ES-I3 (cell line): ENCODE measurements at regions not wholly inside any gene's neighbourhood (a gene's known extent, or its start where the extent isn't known, plus 50 kb on each side); places are given as distances from the start of the nearest gene placed in this dataset.

Experiments used
- H3K36me3 ChIP-seq: 2 replicates; pipeline ENCODE4 v1.6.1; 2013; ENCODE audit warnings: mild to moderate bottlenecking, low read length, control low read depth, moderate library complexity; ENCODE audit not compliant: insufficient read depth
- H3K4me1 ChIP-seq: 2 replicates; pipeline ENCODE4 v1.6.1; 2013; ENCODE audit warnings: mild to moderate bottlenecking, control low read depth, low read length; ENCODE audit not compliant: insufficient read depth
- H3K9ac ChIP-seq: 2 replicates; pipeline ENCODE4 v1.6.1; 2013; ENCODE audit warnings: low read depth, mild to moderate bottlenecking, low read length, moderate library complexity
- H3K9me3 ChIP-seq: 2 replicates; pipeline ENCODE4 v1.6.1; 2013; ENCODE audit warnings: mild to moderate bottlenecking, low read length, moderate library complexity; ENCODE audit not compliant: control insufficient read depth, insufficient read depth

DNA sequence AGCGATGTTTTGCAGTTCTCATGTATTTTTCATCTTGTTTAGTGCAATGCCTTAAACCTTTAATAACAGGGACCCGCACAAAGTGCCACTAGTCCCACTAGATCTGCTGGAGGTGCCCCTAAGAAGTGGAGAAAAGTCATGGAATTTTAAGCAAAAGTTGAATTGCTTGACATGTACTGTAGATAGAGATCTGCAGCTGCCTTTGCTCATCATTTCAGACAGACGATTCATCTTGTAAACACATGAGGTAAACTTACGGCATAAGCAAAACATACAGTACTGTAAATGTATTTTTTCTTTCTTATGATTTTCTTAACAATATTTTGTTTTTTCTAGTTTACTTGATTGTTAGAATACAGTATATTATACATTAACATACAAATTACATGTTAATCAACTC is 295.6 kb downstream of the CASP12 start:
- Histone ChIP-seq H3K36me3 (no peaks in the 10 kb centered on the region), H3K9me3 (no peaks in the 10 kb centered on the region), H3K9ac (no peak overlapping the region), H3K4me1 (no peaks in the 10 kb centered on the region)

DNA sequence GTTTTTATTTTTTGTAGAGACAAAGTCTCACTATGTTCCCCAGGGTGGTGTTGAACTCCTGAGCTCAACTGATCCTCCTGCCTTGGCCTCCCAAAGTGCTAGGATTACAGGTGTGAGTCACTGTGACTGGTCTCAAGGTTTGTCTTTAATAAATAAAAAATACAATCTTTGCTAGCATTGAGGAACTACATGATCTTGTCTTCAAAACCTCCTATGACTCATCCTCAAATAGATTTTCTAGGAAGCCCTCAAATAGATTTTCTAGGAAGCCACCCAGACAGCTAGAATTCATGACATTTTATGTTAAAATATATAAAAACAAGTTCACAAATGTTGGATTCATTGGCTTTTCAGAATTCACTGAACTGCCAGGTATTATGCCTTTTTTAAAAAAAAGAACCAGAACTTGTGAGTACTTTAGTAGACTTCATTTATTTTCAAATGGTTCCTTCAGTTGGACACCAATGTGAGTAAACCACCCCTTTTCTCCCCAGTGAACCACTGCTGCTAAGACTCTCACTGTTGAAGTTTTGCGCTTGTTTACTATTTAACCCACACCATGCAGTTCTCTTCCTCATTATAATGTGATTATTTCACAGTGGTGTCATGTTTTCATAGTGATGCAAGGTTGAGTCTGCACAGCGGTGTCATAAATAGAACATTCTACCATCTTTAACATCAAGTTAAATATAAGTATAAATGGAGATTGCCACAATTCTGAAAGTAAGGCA is 303.9 kb downstream of the CASP12 start:
- Histone ChIP-seq H3K9ac (no peak overlapping the region), H3K4me1 (no peaks in the 10 kb centered on the region), H3K36me3 (no peaks in the 10 kb centered on the region), H3K9me3 (no peaks in the 10 kb centered on the region)

DNA sequence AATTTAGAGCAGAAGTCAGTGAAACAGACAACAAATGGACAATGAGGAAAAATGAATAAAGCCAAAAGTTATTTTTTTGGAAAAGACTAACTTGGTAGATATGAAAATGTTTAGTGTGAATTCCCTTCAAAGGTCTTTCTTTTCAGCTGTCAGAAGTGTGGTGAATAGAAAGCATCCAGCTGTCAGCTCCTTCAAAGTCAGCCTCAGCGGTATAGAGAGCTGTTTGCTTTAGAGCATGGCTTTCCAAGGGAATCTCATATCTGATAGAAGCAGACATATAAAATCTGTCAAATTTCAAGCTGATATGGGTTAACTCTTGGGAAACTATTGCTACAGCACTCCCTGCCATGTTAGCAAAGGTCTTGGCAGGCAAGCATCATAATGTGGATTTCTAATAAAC is 309.3 kb downstream of the CASP12 start:
- H3K36me3 ChIP-seq = no peaks in the 10 kb centered on the region
- no peak overlapping the region for H3K9ac ChIP-seq
- no peaks in the 10 kb centered on the region for H3K9me3 ChIP-seq
- no peaks in the 10 kb centered on the region for H3K4me1 ChIP-seq

DNA sequence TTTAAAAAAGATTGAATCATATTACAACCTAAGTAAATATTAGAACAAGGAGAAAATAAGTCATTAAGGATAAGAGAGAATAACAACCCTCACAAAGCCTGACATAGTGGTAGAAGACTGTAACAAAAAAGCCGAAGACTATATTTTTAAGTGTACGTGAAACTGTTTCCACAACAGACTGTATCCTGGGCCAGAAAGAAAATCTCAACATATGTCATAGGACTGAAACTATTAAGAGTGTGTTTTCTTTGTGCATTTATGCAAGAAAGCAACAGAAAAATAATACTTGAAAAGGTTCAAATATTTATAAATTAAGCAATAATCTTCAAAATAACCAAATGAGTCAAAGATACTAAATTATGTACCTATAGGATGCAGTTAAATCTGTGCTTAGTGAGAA is 309.8 kb downstream of the CASP12 start:
- Histone ChIP-seq H3K36me3 (no peaks in the 10 kb centered on the region), H3K9me3 (no peaks in the 10 kb centered on the region), H3K9ac (no peak overlapping the region), H3K4me1 (no peaks in the 10 kb centered on the region)

DNA sequence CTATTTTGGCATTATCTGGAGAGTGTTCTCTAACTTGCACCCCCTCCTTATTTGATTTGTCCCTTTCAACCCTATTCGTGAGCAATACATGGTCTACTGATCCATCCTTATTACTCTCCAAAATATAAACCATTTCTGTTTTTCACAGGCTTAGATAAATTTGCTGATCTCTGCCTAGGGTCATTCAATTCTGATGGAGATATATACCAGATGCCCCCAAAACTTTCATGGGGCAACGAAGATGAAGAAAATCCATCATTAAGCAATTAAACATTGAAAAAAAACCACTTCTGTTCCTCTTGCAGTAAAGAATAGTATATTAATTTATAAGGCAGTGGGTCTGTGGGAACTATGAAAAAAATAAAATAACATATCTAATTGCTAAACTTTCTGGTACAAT is 313.4 kb downstream of the CASP12 start:
- Histone ChIP-seq H3K9ac (no peak overlapping the region), H3K4me1 (peaks cover 7% of the 10 kb centered on the region; the same call in 1 of the 2 replicates), H3K9me3 (no peaks in the 10 kb centered on the region), H3K36me3 (no peaks in the 10 kb centered on the region)

DNA sequence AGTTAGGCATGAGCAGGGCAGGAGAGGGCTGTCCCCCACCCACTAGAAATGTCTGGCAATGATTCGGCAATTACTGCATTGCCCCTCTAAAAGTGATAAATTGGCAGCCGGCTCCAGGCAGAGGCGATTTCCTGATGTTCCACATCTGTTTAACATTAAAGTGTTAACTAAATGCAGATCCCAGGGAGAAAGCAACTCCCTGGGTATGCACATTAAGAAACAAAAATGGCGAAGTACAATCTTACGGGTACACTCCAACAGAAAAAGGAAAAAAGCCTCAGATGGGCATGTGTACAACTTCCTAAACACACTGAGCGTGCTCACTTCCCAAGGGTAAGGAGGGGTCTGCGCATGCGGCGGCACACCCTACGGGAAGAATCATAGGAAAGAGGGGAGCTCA is 314.4 kb downstream of the CASP12 start:
- Histone ChIP-seq H3K4me1 (peaks cover 7% of the 10 kb centered on the region; the same call in 1 of the 2 replicates), H3K9ac (no peak overlapping the region), H3K36me3 (no peaks in the 10 kb centered on the region), H3K9me3 (no peaks in the 10 kb centered on the region)

DNA sequence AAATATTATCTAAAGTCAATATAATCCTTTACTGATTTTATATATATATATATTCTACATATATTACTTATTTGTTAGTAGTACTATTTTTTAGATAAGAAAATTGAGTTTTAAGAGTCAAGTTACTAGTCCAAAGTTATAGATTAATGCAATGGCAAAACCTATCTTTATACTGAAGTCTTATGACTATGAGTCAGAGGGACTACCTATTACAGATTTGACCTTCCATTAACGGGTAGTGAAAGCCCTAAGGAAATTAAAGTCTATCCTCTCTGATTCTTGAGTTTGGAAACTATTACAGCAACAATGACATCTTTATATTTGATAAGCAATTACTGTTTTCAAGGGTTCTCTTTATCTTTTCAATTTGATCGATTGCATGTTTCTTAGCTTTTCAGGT is 315.8 kb downstream of the CASP12 start:
- peaks cover 7% of the 10 kb centered on the region; the same call in 1 of the 2 replicates for H3K4me1 ChIP-seq
- H3K9ac ChIP-seq = no peak overlapping the region
- H3K9me3 ChIP-seq = no peaks in the 10 kb centered on the region; the same call in 1 of the 2 replicates
- peaks cover 4% of the 10 kb centered on the region; the same call in 1 of the 2 replicates for H3K36me3 ChIP-seq

DNA sequence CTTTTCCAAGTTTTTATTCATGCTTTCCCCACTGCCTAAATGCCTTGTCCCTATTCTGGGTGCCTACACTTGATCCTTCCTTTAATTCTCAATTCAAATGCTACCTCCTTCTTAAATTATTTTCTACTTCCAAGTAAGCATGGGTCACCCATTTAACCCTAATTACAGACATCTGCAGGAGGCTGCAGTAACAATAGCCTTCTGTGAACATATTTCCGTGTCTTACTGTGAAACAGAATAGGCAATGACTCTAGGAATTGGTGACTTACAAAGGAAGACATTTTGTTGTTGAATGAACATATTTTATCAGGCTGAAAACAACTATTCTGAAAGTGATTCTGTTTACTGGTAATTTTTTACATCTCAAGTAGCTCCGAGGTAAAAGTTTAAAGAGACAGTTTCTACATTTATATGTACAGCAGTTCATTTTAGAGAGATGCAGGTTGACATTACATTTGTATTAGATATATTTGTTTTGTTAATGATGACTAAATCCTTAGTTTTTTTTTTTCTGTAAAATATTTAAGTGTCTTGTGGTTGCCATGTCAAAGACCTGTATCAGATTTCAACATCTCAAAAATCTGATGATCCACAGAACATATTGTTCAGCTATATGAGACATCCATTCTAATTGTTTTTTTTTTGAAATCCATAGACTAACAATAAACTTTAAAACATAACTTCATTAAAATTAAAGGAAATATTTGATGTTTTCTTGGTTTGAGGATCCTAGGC is 316.8 kb downstream of the CASP12 start:
- no peaks in the 10 kb centered on the region; the same call in 1 of the 2 replicates for H3K9me3 ChIP-seq
- peaks cover 7% of the 10 kb centered on the region; the same call in 1 of the 2 replicates for H3K4me1 ChIP-seq
- no peak overlapping the region for H3K9ac ChIP-seq
- H3K36me3 ChIP-seq = peaks cover 4% of the 10 kb centered on the region; the same call in 1 of the 2 replicates

DNA sequence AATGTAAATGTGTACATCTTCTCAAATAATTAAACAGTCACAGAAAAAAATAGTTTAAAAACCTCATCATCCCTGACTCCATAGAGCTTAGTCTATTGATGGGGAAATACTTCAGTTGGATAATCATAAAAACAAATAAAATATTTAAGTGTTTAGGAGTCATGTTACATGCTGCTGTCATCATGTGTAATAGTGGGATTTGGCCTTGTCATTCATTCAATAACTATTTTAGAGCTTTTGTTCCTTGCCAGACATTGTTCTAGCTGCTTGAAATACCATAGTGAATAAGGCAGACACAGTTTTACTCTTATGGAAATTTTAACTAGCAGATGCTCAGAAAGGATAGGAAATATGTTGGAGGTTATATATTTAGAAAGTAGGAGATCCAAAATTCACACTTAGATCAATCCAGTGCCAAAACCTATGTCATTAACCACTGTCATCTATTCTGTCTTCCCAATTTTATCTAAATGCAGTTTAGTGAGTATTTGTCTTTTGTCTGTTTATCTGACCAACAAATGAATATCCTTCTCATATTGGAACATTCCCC is 324.7 kb downstream of the CASP12 start:
- Histone ChIP-seq H3K4me1 (no peaks in the 10 kb centered on the region), H3K36me3 (peaks cover 4% of the 10 kb centered on the region; the same call in 1 of the 2 replicates), H3K9ac (no peak overlapping the region), H3K9me3 (peaks cover 3% of the 10 kb centered on the region; the same call in 1 of the 2 replicates)

DNA sequence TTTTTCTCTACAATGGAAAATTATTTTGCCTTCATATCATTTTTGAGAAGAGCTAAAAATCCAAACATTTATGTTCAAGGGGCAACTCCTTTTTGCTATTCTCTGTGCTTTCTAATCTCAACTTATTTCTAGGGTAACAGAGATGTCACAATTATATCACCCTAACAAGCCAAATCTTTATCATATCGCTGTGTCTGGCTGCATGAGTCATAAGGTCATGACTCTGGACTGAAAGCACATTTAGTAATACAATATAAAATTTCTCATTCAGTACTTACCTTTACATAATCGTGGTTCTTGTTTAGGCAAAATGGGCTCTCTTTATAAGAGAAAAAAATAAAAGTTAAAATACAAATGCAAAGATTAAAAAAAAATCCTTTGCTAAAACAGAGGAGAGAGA is 326.0 kb downstream of the CASP12 start:
- Histone ChIP-seq H3K36me3 (no peaks in the 10 kb centered on the region; the same call in 1 of the 2 replicates), H3K9ac (no peak overlapping the region), H3K4me1 (no peaks in the 10 kb centered on the region), H3K9me3 (0 out of 2 replicates have a peak, but pooled peaks cover 3% of the 10 kb centered on the region)

DNA sequence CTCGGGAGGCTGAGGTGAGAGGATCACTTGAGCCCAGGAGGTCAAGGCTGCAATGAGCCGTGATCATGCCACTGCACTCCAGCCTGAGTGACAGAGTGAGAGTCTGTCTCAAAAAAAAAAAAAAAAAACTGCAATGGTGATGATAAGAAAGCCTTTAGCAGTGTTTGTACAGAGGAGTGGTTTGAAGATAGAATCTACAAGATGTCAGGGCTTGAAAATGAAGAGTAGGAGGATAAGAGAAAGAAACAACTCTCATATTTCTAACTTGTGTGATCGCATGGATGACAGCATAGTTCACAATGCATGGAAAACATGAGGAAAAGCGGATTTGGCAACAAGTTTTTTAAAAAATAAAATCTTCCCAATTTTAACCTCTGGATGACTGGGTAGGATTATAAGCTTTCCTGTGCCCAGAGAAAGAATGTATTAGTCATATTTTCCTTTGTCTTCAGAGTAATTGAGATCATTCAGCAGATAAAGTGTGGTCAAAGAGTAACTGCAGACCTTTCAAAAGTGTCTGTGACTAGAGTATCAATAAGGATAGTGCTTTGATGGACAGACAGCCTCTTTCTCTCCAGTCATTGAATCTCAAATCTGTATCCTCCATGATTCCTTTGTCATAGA is 328.1 kb downstream of the CASP12 start:
- Histone ChIP-seq H3K9ac (no peak overlapping the region), H3K4me1 (no peaks in the 10 kb centered on the region), H3K9me3 (0 out of 2 replicates have a peak, but pooled peaks cover 3% of the 10 kb centered on the region), H3K36me3 (no peaks in the 10 kb centered on the region)

DNA sequence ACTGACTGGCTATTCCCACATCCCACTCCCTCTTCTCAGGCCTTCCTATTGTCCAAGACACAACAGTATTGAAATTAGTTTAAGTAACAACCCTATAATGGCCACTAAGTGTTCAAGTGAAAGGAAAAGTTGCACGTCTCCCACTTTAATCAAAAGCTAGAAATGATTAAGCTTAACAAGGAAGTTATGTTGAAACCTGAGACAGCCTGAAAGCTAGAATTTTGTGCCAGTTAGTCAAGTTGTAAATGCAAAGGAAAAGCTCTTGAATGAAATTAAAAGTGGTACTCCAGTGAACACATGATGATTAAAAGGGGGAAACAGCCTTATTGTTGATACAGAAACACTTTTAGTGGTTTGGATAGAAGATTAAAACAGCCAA is 332.7 kb downstream of the CASP12 start:
- H3K4me1 ChIP-seq = no peaks in the 10 kb centered on the region

DNA sequence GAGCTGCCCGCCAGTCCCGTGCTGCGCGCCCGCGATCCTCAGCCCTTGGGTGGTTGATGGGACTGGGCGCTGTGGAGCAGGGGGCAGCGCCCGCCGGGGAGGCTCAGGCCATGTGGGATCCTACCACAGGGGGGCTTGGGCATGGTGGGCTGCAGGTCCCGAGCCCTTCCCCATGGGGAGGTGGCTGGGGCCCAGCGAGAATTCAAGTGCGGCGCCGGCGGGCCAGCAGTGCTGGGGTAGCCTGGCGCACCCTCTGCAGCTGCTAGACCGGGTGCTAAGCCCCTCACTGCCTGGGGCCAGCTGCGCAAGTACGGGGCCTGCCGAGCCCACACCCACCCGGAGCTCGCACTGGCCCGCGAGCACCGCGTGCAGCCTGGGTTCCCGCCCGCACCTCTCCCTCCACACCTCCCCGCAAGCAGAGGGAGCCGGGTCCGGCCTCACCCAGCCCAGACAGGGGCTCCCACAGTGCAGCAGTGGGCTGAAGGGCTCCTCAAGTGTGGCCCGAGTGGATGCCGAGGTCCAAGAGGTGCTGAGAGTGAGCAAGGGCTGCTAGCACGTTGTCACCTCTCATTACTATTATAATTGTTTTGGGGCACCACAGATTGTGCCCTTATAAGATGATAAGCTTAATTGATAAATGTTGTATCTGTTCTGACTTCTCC is 333.2 kb downstream of the CASP12 start:
- H3K36me3 ChIP-seq = no peaks in the 10 kb centered on the region
- no peak overlapping the region for H3K9ac ChIP-seq
- H3K4me1 ChIP-seq = no peaks in the 10 kb centered on the region
- no peaks in the 10 kb centered on the region for H3K9me3 ChIP-seq

More for the DNA sequence above, 332.7 kb downstream of the CASP12 start:
- H3K9me3 ChIP-seq = no peaks in the 10 kb centered on the region
- H3K9ac ChIP-seq = no peak overlapping the region
- H3K36me3 ChIP-seq = no peaks in the 10 kb centered on the region
